Fibroblast of lung (primary cell): ENCODE measurements at regions not wholly inside any gene's neighbourhood (a gene's known extent, or its start where the extent isn't known, plus 50 kb on each side); places are given as distances from the start of the nearest gene placed in this dataset.

Experiments used
- EZH2 ChIP-seq: IDR thresholded peaks from 2 replicates; pipeline ENCODE4 v1.5.1; 2012; ENCODE audit warnings: low read length, control low read depth, mild to moderate bottlenecking; ENCODE audit errors: missing control alignments
- TF ChIP-seq, protein P1 (sequence below), 2 donors: IDR thresholded peaks in 1 of 2; conservative IDR thresholded peaks in 1 of 2; 1 replicate in 1 of 2; 2 replicates in 1 of 2; pipeline ENCODE4 v1.5.1; 2011 to 2012; ENCODE audit warnings: low read length in 2 of 2, control low read depth in 1 of 2, inconsistent platforms in 1 of 2, low read depth in 1 of 2, mild to moderate bottlenecking in 1 of 2

DNA sequence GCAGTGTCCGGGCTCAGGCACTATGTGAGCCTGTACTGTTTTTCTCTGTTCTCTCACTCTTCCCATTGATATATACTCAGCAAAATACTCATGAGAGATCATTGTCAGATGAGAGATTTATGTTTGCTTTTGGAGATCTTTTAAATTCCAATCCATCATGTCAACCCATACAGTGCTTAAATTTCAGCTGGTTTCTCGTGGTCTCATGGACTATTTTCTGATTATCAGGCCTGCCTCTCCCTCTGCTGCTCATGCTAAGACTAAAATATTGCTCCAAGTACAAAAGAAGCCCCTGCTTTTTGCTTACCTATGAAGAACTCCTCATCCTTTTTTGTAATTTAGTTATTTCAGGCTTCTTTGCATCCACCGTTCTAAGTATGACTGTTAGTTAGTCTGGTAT, 547.2 kb downstream of the KCNJ2 start:
- TF ChIP-seq, protein P1, sequence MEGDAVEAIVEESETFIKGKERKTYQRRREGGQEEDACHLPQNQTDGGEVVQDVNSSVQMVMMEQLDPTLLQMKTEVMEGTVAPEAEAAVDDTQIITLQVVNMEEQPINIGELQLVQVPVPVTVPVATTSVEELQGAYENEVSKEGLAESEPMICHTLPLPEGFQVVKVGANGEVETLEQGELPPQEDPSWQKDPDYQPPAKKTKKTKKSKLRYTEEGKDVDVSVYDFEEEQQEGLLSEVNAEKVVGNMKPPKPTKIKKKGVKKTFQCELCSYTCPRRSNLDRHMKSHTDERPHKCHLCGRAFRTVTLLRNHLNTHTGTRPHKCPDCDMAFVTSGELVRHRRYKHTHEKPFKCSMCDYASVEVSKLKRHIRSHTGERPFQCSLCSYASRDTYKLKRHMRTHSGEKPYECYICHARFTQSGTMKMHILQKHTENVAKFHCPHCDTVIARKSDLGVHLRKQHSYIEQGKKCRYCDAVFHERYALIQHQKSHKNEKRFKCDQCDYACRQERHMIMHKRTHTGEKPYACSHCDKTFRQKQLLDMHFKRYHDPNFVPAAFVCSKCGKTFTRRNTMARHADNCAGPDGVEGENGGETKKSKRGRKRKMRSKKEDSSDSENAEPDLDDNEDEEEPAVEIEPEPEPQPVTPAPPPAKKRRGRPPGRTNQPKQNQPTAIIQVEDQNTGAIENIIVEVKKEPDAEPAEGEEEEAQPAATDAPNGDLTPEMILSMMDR (conservative IDR thresholded peaks at IDR 0.05 in 1 of 2, IDR thresholded peaks at IDR 0.05 in 1 of 2; ENCODE audit: low read depth in 1 of 2, low read length in 2 of 2) = no peak
- no peak for TF ChIP-seq EZH2
